VCaP (cell line): ENCODE measurements at regions not wholly inside any gene's neighbourhood (a gene's known extent, or its start where the extent isn't known, plus 50 kb on each side); places are given as distances from the start of the nearest gene placed in this dataset.
"Not testable (repeated sequence)": the region's sequence is repeated elsewhere in the genome, so short reads cannot be mapped to it uniquely, and the experiment has no call there.

Experiments
- H3K27ac ChIP-seq: fragments of 450-650 bp; 2 replicates; pipeline ENCODE4 v1.5.1; 2017
- TF ChIP-seq, protein P1 (sequence below): fragments of 450-650 bp; conservative IDR thresholded peaks from 2 replicates; pipeline ENCODE4 v1.5.1; 2017; ENCODE audit warnings: mild to moderate bottlenecking, moderate library complexity

DNA sequence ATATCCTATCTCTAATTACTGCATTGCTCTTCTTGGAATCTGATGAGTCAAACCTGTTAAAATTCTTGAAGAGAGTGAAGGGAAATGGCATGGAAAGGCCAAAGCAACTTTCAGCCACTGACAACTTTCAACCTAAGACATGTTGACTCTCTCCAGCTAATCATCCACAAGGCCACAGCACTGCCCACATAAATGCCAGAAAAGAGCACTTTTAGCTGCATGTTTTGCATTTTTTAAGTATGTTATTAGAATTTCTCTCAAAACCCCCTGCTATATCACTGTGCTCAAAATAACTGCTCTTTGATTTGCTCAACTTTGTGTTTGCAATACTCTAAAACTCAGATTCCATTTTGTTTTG, 352.5 kb downstream of the ADGRL2 start:
- H3K27ac ChIP-seq = no peak overlapping the region

DNA sequence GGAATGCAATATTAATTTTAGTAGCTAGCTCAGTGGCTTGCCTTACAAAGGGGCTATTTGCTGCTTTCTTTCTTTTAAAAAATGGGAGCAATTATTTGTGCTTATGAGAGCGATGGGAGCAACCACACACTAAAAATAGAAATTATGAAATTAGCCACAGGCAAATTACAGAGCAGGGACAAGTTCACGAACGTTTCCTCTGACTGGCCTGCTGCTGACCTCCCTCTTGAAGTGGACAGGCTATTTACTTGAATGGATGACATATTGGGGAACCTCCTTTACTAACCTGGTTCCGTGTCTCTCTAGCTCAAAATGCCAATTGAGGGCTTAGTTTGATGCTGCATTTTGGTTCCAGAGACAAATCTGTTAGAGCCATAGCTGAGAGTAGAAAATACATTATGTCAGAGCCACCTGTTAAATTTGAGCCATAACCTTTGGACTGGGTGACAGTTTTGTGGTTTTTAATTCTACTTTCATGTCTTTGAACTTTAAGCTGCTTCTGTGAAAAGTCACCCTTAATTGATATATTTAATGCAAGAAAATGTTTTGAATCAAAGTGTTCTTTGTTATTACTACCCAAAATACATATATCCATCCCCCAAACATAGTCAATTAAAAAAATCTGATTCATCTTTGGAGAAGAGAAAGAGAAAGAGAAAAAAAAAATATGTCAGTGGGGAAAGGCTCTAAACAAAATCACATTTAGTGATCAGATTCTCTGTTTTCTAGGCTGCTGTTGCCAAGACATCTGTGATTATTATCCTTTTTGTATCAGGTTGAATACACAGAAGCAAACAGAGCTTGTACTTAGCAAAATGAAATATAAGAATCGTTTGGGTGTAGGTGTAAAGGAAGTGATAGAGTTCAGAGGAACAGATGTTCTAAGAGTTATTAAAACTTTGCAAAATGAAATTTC, 351.9 kb downstream of the ADGRL2 start:
- H3K27ac ChIP-seq = no peak overlapping the region
- TF ChIP-seq, protein P1, sequence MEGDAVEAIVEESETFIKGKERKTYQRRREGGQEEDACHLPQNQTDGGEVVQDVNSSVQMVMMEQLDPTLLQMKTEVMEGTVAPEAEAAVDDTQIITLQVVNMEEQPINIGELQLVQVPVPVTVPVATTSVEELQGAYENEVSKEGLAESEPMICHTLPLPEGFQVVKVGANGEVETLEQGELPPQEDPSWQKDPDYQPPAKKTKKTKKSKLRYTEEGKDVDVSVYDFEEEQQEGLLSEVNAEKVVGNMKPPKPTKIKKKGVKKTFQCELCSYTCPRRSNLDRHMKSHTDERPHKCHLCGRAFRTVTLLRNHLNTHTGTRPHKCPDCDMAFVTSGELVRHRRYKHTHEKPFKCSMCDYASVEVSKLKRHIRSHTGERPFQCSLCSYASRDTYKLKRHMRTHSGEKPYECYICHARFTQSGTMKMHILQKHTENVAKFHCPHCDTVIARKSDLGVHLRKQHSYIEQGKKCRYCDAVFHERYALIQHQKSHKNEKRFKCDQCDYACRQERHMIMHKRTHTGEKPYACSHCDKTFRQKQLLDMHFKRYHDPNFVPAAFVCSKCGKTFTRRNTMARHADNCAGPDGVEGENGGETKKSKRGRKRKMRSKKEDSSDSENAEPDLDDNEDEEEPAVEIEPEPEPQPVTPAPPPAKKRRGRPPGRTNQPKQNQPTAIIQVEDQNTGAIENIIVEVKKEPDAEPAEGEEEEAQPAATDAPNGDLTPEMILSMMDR = no peak

More for the DNA sequence above, 352.5 kb downstream of the ADGRL2 start:
- TF ChIP-seq, protein P1 = no peak

DNA sequence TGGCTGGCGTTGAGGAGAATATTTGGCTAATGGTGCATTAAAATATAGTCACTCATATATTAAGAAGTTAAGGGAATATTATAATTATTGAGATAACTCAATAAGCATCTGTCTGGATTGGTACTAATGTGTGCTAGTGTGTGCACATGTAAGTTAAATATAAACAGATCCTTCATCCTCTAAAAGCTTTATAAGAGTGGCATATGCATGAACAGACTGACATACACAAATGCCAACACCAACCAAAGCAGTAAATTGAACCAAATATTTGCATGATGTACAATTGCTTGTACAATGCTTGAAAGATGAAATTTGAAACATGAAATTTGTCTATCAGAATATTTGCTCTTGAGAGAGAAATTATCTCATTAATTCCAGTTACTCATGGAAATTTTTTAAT, 344.9 kb downstream of the ADGRL2 start:
- TF ChIP-seq, protein P1 = no peak
- H3K27ac ChIP-seq = no peak overlapping the region

DNA sequence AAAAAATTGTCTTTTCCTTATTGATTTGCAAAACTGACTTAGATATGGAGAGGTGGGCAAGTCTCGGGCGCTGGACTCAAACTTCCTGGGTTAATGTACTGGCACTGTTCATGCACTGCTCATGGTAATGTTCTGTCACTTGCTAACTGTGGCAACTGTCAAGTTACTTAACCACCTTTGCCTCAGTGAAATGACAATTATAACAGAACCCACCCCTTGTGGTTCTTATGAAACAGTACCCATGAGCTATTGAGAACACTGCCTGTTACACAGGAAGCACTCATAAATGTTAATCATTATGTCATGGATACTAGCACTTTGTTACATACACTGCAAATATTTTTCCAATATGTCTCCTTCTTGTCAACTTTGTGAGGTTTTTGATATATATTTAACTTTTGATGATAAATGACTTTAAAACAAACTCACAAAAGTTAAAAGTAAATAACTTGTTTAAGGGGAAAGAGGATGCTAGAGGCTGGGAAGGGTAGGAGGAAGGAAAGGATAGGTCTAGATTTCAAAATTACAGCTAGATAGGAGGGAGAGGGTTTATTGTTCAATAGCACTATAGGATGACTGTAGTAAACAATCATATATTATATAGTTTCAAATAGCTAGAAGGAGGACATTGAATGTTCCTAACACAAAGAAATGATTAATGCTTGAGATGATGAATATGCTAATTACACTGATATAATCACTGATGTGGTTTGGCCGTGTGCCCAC, 342.5 kb downstream of the ADGRL2 start:
- TF ChIP-seq, protein P1 = no peak

DNA sequence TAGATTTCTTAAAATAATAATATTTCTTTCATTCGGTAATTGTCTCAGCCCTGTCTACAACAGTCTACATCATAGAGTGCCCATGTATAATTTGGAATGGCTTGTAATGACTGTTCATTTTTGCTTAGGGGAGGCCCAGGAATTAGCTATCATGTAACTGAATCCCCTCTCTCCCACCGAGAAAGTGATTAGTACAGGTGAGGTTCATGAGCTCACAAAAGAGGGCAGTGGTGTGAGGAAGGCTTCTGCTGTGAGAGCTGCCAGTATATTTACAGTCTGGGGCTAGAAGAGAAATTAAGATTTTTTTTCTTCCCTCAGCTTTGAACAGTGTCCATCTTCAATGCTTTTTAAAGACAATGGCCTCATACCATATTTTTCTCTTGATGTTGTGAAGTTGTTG, 340.7 kb downstream of the ADGRL2 start:
- TF ChIP-seq, protein P1 = no peak
- H3K27ac ChIP-seq = no peak overlapping the region

More for the DNA sequence above, 342.5 kb downstream of the ADGRL2 start:
- no peak overlapping the region for H3K27ac ChIP-seq

DNA sequence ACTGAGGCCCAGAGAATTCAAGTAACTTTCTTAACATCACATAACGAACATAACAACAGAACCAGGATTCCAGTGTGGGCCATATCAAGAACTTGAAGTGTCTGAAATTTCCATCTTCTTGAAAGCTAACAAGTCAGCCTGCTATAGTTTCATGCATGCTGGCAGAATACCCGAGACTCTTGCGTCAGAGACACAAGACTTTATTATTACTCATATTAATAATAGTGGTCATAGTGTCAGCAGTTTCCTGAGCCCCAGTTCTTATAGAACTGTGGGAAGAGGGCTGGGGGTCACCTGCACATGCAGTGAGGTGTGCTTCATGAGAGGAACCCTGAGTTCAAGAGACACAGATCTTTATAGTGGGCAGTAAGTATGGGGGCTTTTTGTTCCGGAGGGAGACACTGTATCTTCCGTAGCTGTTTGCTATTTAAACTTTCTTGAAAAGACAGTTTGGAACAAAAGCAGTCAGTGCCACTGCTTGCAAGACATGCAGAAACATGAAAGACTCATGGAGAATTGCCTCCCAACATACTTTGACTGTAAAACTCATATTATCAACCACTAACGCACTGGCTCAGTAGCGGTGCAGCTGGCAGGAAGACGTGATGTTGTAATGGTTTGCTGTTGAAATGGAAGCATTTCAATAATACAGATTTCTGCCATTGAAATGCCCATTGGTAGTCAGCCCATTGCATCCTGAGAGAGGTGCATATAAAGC, 339.2 kb downstream of the ADGRL2 start:
- TF ChIP-seq, protein P1 = no peak
- H3K27ac ChIP-seq = no peak overlapping the region

DNA sequence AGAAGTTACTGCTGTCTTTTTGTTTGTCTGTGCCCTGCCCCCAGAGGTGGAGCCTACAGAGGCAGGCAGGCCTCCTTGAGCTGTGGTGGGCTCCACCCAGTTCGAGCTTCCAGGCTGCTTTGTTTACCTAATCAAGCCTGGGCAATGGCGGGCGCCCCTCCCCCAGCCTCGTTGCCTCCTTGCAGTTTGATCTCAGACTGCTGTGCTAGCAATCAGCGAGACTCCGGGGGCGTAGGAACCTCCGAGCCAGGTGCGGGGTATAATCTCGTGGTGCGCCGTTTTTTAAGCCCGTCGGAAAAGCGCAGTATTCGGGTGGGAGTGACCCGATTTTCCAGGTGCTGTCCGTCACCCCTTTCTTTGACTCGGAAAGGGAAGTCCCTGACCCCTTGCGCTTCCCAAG, 335.6 kb downstream of the ADGRL2 start:
- not testable (repeated sequence) for H3K27ac ChIP-seq
